ENCODE measurements at regions not wholly inside any gene's neighbourhood (a gene's known extent, or its start where the extent isn't known, plus 50 kb on each side); places are given as distances from the start of the nearest gene placed in this dataset.
A peak's percentile ranks its signal among the peaks of the same experiment; 100 is the strongest.

GRCh38 chr10:128377988-128378387 lies 251.8 kb upstream of the MKI67 start:
- no peaks in the 10 kb centered on the region for H3K27me3 ChIP-seq (ENCODE audit: insufficient read depth in 3 of 3, low read length in 2 of 3)
- DNase-seq (no peak), ATAC-seq (peak; percentile 59 to 97 (median 96))
- H3K9me3 ChIP-seq = no peaks in the 10 kb centered on the region
- no peak overlapping the region for H3K4me3 ChIP-seq
- 17 to 34% (median 18%) methylated on average over 3 of the region's 3 CpGs for WGBS, 3 donors
- TF ChIP-seq CTCF (IDR thresholded peaks at IDR 0.05) = no peak
- H3K27ac ChIP-seq = peak overlapping the region; percentile 73
- peaks cover 16% of the 10 kb centered on the region for H3K4me1 ChIP-seq
- intact Hi-C loops (cut with DNase I) = no loop called here
- no peaks in the 10 kb centered on the region for H3K36me3 ChIP-seq (ENCODE audit: insufficient read depth in 1 of 2, low read depth in 1 of 2)

DNA sequence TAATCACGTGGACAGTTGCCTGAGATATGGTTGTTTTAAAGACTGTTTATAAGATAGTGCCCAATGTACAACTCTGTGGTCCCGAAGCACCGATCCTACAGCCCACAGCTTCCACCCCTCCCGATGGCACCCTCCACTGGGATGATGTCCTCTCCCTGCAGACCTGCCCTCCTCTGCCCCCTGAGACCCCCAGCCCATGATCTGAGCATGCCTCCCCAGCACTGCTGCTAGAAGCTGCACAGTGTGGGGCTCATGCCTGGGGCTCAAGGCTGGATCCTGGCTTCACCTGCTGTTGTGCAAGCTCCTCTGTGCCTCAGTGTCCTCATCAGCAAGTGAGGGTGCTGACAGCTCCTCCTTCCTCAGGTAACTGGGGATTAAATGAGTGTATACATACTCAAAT lies 254.7 kb upstream of the MKI67 start:
- DNase-seq (no peak), ATAC-seq (no peak)
- no peak for TF ChIP-seq CTCF (IDR thresholded peaks at IDR 0.05)
- Histone ChIP-seq H3K4me1 (peaks cover 16% of the 10 kb centered on the region), H3K36me3 (ENCODE audit: insufficient read depth in 1 of 2, low read depth in 1 of 2) (no peaks in the 10 kb centered on the region), H3K9me3 (no peaks in the 10 kb centered on the region), H3K27ac (no peak overlapping the region), H3K27me3 (ENCODE audit: insufficient read depth in 3 of 3, low read length in 2 of 3) (no peaks in the 10 kb centered on the region), H3K4me3 (no peak overlapping the region)
- WGBS, 3 donors = 87 to 90% (median 90%) methylated on average over 4 of the region's 4 CpGs
- intact Hi-C loops (cut with DNase I) = loop anchor here in 1 of 2 donors (1.0 kb wide), 1 partner anchor 53 kb away; no protein-coding TSS in a partner anchor

DNA sequence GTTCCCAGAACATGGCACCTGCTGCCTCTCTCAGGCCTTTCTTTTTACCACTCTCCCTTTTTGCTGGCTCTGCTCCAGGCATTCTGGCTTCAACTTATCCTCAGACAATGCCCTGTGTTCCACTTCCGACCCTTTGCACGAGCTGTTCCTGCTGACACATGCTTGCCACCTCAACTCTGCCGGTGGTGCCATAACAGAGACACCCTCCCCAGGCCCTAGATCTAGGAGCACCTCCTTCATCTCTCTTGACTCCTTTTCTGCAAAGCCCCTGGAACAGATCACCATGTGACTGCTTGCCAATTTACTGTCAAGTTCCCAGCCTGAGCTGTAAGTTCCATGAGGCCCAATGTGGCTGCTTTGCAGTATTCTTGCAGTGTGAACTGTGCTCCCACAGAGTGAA lies 256.0 kb upstream of the MKI67 start:
- no peak for TF ChIP-seq CTCF (IDR thresholded peaks at IDR 0.05)
- Histone ChIP-seq H3K4me1 (peaks cover 11% of the 10 kb centered on the region), H3K9me3 (no peaks in the 10 kb centered on the region), H3K27me3 (ENCODE audit: insufficient read depth in 3 of 3, low read length in 2 of 3) (no peaks in the 10 kb centered on the region), H3K27ac (no peak overlapping the region), H3K36me3 (ENCODE audit: insufficient read depth in 1 of 2, low read depth in 1 of 2) (no peaks in the 10 kb centered on the region), H3K4me3 (no peak overlapping the region)
- ATAC-seq (no peak), DNase-seq (no peak)
- intact Hi-C loops (cut with DNase I) = no loop called here
- 29 to 46% (median 33%) methylated on average over 3 of the region's 3 CpGs for WGBS, 3 donors

DNA sequence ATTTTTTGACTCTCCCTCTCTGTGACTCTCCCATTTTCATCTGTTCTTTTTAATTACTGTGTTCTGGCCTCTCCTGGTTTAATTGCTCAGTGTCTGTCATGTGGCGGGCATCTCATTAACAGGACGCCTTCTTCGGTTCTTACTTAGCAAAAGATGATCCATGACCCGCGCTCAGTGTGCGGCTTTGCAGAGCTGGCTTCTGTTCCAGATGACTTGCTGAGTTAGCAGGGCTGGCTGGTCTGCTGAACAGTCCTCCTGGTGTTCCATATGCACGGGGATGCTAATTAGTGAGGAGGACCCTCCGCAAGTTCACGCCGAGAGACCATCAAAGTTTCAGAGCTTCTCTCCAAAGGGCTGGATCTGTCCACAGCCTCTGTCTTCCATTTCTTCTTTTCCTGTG lies 258.6 kb upstream of the MKI67 start:
- no peaks in the 10 kb centered on the region for H3K27me3 ChIP-seq (ENCODE audit: insufficient read depth in 3 of 3, low read length in 2 of 3)
- TF ChIP-seq CTCF (IDR thresholded peaks at IDR 0.05) = no peak
- H3K4me1 ChIP-seq = peaks cover 4% of the 10 kb centered on the region
- WGBS, 3 donors = 94 to 99% (median 95%) methylated on average over 10 of the region's 10 CpGs
- intact Hi-C loops (cut with DNase I) = no loop called here
- H3K9me3 ChIP-seq = no peaks in the 10 kb centered on the region
- ATAC-seq (no peak), DNase-seq (no peak)
- no peaks in the 10 kb centered on the region for H3K36me3 ChIP-seq (ENCODE audit: insufficient read depth in 1 of 2, low read depth in 1 of 2)
- no peak overlapping the region for H3K4me3 ChIP-seq
- no peak overlapping the region for H3K27ac ChIP-seq

GRCh38 chr10:128386231-128386630 lies 260.0 kb upstream of the MKI67 start:
- ATAC-seq (no peak), DNase-seq (no peak)
- TF ChIP-seq CTCF (IDR thresholded peaks at IDR 0.05) = no peak
- no peaks in the 10 kb centered on the region for H3K27me3 ChIP-seq (ENCODE audit: insufficient read depth in 3 of 3, low read length in 2 of 3)
- no peaks in the 10 kb centered on the region for H3K9me3 ChIP-seq
- H3K4me3 ChIP-seq = no peak overlapping the region
- WGBS, 3 donors = 70 to 73% (median 71%) methylated on average over 7 of the region's 7 CpGs
- peak overlapping the region; percentile 46 for H3K27ac ChIP-seq
- no peaks in the 10 kb centered on the region for H3K36me3 ChIP-seq (ENCODE audit: insufficient read depth in 1 of 2, low read depth in 1 of 2)
- intact Hi-C loops (cut with DNase I) = no loop called here
- peaks cover 4% of the 10 kb centered on the region for H3K4me1 ChIP-seq
